ENCODE measurements at regions not wholly inside any gene's neighbourhood (a gene's known extent, or its start where the extent isn't known, plus 50 kb on each side); places are given as distances from the start of the nearest gene placed in this dataset.
"Not testable (repeated sequence)": the region's sequence is repeated elsewhere in the genome, so short reads cannot be mapped to it uniquely, and the experiment has no call there.

DNA sequence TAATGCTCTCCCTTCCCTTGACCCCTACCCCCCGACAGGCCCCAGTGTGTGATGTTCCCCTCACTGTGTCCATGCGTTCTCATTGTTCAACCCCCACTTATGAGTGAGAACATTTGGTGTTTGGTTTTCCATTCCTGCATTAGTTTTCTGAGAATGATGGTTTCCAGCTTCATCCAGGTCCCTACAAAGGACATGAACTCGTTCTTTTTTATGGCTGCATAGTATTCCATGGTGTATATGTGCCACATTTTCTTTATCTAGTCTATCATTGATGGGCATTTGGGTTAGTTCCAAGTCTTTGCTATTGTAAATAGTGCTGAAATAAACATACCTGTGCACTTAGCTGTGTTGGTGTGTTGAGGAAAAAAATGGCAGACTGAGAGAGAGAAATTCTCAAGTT is 269.9 kb upstream of the ATP11B start:
- TF ChIP-seq, protein P1, sequence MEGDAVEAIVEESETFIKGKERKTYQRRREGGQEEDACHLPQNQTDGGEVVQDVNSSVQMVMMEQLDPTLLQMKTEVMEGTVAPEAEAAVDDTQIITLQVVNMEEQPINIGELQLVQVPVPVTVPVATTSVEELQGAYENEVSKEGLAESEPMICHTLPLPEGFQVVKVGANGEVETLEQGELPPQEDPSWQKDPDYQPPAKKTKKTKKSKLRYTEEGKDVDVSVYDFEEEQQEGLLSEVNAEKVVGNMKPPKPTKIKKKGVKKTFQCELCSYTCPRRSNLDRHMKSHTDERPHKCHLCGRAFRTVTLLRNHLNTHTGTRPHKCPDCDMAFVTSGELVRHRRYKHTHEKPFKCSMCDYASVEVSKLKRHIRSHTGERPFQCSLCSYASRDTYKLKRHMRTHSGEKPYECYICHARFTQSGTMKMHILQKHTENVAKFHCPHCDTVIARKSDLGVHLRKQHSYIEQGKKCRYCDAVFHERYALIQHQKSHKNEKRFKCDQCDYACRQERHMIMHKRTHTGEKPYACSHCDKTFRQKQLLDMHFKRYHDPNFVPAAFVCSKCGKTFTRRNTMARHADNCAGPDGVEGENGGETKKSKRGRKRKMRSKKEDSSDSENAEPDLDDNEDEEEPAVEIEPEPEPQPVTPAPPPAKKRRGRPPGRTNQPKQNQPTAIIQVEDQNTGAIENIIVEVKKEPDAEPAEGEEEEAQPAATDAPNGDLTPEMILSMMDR (conservative IDR thresholded peaks at IDR 0.05; ENCODE audit: low read length) = not testable (repeated sequence)
- not testable (repeated sequence) for TF ChIP-seq EZH2phosphoT487 (IDR thresholded peaks at IDR 0.05; ENCODE audit: borderline replicate concordance, low read depth, low read length)
